CD14-positive monocyte (primary cell): ENCODE measurements at regions not wholly inside any gene's neighbourhood (a gene's known extent, or its start where the extent isn't known, plus 50 kb on each side); places are given as distances from the start of the nearest gene placed in this dataset.

ENCODE experiments used
- DNase-seq, 3 donors: peaks; one replicate each; pipeline ENCODE4 v3.0.0-alpha.2; 2011 to 2022
- H2AFZ ChIP-seq: 2 replicates; pipeline ENCODE4 v1.6.0; 2012; ENCODE audit warnings: mild to moderate bottlenecking, low read depth, low read length, inconsistent platforms; ENCODE audit not compliant: insufficient read depth, poor library complexity, severe bottlenecking
- H3K27ac ChIP-seq, 2 donors: 1 replicate in 1 of 2; 2 replicates in 1 of 2; pipeline ENCODE4 v1.5.1; 2012 to 2013; ENCODE audit warnings: low read length in 2 of 2, control low read depth in 1 of 2, inconsistent platforms in 1 of 2, low read depth in 1 of 2, mild to moderate bottlenecking in 1 of 2
- H3K27me3 ChIP-seq, 2 donors: one replicate each; pipeline versions ENCODE4 v1.6.0 to v1.6.1; 2011 to 2013; ENCODE audit warnings: low read length in 2 of 2; ENCODE audit not compliant: control insufficient read depth in 2 of 2, insufficient read depth in 2 of 2
- H3K36me3 ChIP-seq, 2 donors: replicated peaks in 1 of 2; 1 replicate in 1 of 2; 2 replicates in 1 of 2; pipeline versions ENCODE4 v1.5.1 to v1.6.1; 2012 to 2013; ENCODE audit warnings: low read length in 2 of 2, control low read depth in 1 of 2, inconsistent platforms in 1 of 2, mild to moderate bottlenecking in 1 of 2; ENCODE audit not compliant: insufficient read depth in 2 of 2, control insufficient read depth in 1 of 2
- H3K4me1 ChIP-seq, 2 donors: 1 replicate in 1 of 2; 2 replicates in 1 of 2; pipeline versions ENCODE4 v1.5.1 to v1.6.1; 2012 to 2013; ENCODE audit warnings: low read length in 2 of 2, control low read depth in 1 of 2, inconsistent platforms in 1 of 2, mild to moderate bottlenecking in 1 of 2, moderate library complexity in 1 of 2; ENCODE audit not compliant: insufficient read depth in 2 of 2, control insufficient read depth in 1 of 2
- H3K4me2 ChIP-seq: replicated peaks from 2 replicates; pipeline ENCODE3; 2012; ENCODE audit warnings: low read length, moderate library complexity, mild to moderate bottlenecking; ENCODE audit not compliant: poor library complexity, severe bottlenecking; ENCODE audit errors: extremely low read depth
- H3K4me3 ChIP-seq, 3 experiments: fragments of 200-600 bp in 1 of 3; sonication (generic) in 1 of 3; replicated peaks in 1 of 3; 1 replicate in 2 of 3; 2 replicates in 1 of 3; pipeline ENCODE4 v1.5.1; 2011 to 2013; ENCODE audit warnings: low read length in 3 of 3, mild to moderate bottlenecking in 3 of 3, control low read depth in 2 of 3, low read depth in 2 of 3, inconsistent platforms in 1 of 3, moderate library complexity in 1 of 3
- H3K79me2 ChIP-seq: 2 replicates; pipeline ENCODE4 v1.6.0; 2012; ENCODE audit warnings: mild to moderate bottlenecking, control low read depth, inconsistent platforms, low read length, moderate library complexity; ENCODE audit not compliant: insufficient read depth
- H3K9ac ChIP-seq: 2 replicates; pipeline ENCODE4 v1.6.0; 2017; ENCODE audit warnings: low read length, mild to moderate bottlenecking; ENCODE audit not compliant: insufficient read depth, poor library complexity, severe bottlenecking
- H3K9me3 ChIP-seq, 2 donors: replicated peaks in 1 of 2; 1 replicate in 1 of 2; 2 replicates in 1 of 2; pipeline versions ENCODE4 v1.5.1 to v1.6.1; 2012 to 2013; ENCODE audit warnings: low read length in 2 of 2, control low read depth in 1 of 2; ENCODE audit not compliant: control insufficient read depth in 1 of 2, insufficient read depth in 1 of 2
- H4K20me1 ChIP-seq: 2 replicates; pipeline ENCODE4 v1.6.0; 2012; ENCODE audit warnings: mild to moderate bottlenecking, low read length, control low read depth, moderate library complexity; ENCODE audit not compliant: insufficient read depth
- H3K27ac Mint-ChIP-seq, 7 donors: one replicate each; pipeline ENCODE4 v1.8.0; 2020; ENCODE audit warnings: mild to moderate bottlenecking in 7 of 7, mixed read lengths in 7 of 7, moderate library complexity in 6 of 7, inconsistent platforms in 2 of 7
- H3K27me3 Mint-ChIP-seq, 3 donors: one replicate each; pipeline ENCODE4 v1.8.0; 2021 to 2022; ENCODE audit warnings: low read depth in 3 of 3, mild to moderate bottlenecking in 3 of 3, mixed read lengths in 3 of 3, moderate library complexity in 3 of 3, inconsistent platforms in 1 of 3
- H3K36me3 Mint-ChIP-seq, 2 donors: one replicate each; pipeline ENCODE4 v1.8.0; 2020; ENCODE audit warnings: mixed read lengths in 2 of 2, inconsistent platforms in 1 of 2, mild to moderate bottlenecking in 1 of 2
- H3K4me1 Mint-ChIP-seq: one replicate; pipeline ENCODE4 v1.8.0; 2020; ENCODE audit warnings: mild to moderate bottlenecking, mixed read lengths
- H3K4me3 Mint-ChIP-seq, 2 donors: one replicate each; pipeline ENCODE4 v1.8.0; 2020; ENCODE audit warnings: mild to moderate bottlenecking in 2 of 2, mixed read lengths in 2 of 2, moderate library complexity in 1 of 2
- H3K9me3 Mint-ChIP-seq, 7 donors: one replicate each; pipeline ENCODE4 v1.8.0; 2020 to 2022; ENCODE audit warnings: mixed read lengths in 7 of 7, mild to moderate bottlenecking in 6 of 7, moderate library complexity in 6 of 7, inconsistent platforms in 2 of 7
- CTCF ChIP-seq: fragments of 200-600 bp; IDR thresholded peaks from one replicate; pipeline ENCODE4 v1.8.0; 2022; ENCODE audit warnings: antibody characterized with exemption, mild to moderate bottlenecking
- WGBS: methylation state at CpG from one replicate; pipeline ENCODE4 v1.1.5; 2013; ENCODE audit warnings: missing lambda C conversion rate; ENCODE audit not compliant: insufficient coverage; 5-methylcytosine and 5-hydroxymethylcytosine counted together
- intact Hi-C, 2 donors: fragments of 100-400 bp; cut with micrococcal nuclease; formaldehyde crosslinking; loops; one replicate each; pipeline versions ENCODE4 v1.15.0 to v1.15.1; 2023

GRCh38 chr3:110384601-110385000 lies 687.0 kb upstream of the NECTIN3 start:
- H3K4me2 ChIP-seq, result no peak overlapping the region
- H3K9ac ChIP-seq, result no peak overlapping the region
- no peak for TF ChIP-seq CTCF
- no peaks in the 10 kb centered on the region for H3K4me1 Mint-ChIP-seq
- no peak overlapping the region for H2AFZ ChIP-seq
- no peak overlapping the region for H3K27ac Mint-ChIP-seq
- H3K79me2 ChIP-seq, result no peaks in the 10 kb centered on the region
- H3K27me3 ChIP-seq, result no peaks in the 10 kb centered on the region
- H3K27me3 Mint-ChIP-seq, result no peaks in the 10 kb centered on the region
- H3K4me3 ChIP-seq, result no peak overlapping the region
- H4K20me1 ChIP-seq, result no peaks in the 10 kb centered on the region
- H3K9me3 Mint-ChIP-seq, result peaks cover 0 to 2% (median 0%) of the 10 kb centered on the region in 7 donors
- intact Hi-C loops, result no loop called here
- no peak overlapping the region for H3K27ac ChIP-seq
- no peaks in the 10 kb centered on the region for H3K9me3 ChIP-seq
- no peaks in the 10 kb centered on the region for H3K36me3 Mint-ChIP-seq
- no peak for DNase-seq
- no peak overlapping the region for H3K4me3 Mint-ChIP-seq
- H3K36me3 ChIP-seq, result no peaks in the 10 kb centered on the region
- no peaks in the 10 kb centered on the region for H3K4me1 ChIP-seq
- WGBS, result no CpG with 5 or more reads among the region's 3 CpGs

DNA sequence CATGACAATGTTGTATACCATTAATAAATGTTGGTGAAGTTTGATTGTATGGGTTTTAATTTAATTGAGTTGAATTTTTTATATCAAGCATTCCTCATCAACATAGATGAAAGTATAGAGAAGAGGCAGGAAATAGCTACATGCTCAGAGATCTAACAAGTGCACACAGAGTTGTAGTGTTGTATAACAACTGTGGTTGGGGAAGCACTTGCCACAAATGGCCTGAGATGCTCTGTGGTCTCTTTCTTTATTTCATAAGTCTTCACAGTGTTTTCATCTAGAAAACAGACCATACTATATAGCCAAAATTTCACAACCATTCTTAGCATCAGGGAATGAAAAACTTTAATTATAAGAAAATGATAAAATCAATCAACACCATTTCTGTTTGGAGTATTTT lies 682.6 kb upstream of the NECTIN3 start:
- Histone ChIP-seq H3K4me1 (no peaks in the 10 kb centered on the region), H3K27ac (no peak overlapping the region), H4K20me1 (no peaks in the 10 kb centered on the region), H2AFZ (no peak overlapping the region), H3K27me3 (no peaks in the 10 kb centered on the region), H3K4me3 (no peak overlapping the region), H3K4me2 (no peak overlapping the region), H3K79me2 (no peaks in the 10 kb centered on the region), H3K9me3 (peaks cover 0 to 4% of the 10 kb centered on the region in 2 donors), H3K9ac (no peak overlapping the region), H3K36me3 (no peaks in the 10 kb centered on the region)
- DNase-seq, result no peak
- TF ChIP-seq CTCF, result no peak
- Mint-ChIP-seq H3K27ac (no peak overlapping the region), H3K4me1 (no peaks in the 10 kb centered on the region), H3K27me3 (no peaks in the 10 kb centered on the region), H3K4me3 (no peak overlapping the region), H3K36me3 (no peaks in the 10 kb centered on the region), H3K9me3 (peaks cover 0 to 3% (median 0%) of the 10 kb centered on the region in 7 donors)
- intact Hi-C loops, result no loop called here
